GM19043 (cell line): ENCODE measurements at regions not wholly inside any gene's neighbourhood (a gene's known extent, or its start where the extent isn't known, plus 50 kb on each side); places are given as distances from the start of the nearest gene placed in this dataset.

Experiments used
- ATAC-seq: cut with Tn5 transposase; IDR thresholded peaks from one replicate; pipeline ENCODE4 v1.9.1; 2021; ENCODE audit warnings: low read depth; ENCODE audit not compliant: unreplicated experiment

- no peak for ATAC-seq
Measured at GRCh38 chr2:187274146-187274545, 173.9 kb downstream of the CALCRL start.

- no peak for ATAC-seq
Measured at GRCh38 chr2:187272255-187272654, 175.8 kb downstream of the CALCRL start.

- ATAC-seq, result no peak
Measured at GRCh38 chr2:187271825-187272224, 176.2 kb downstream of the CALCRL start.

GRCh38 chr2:187266645-187267044, 181.4 kb downstream of the CALCRL start:
- ATAC-seq, result no peak

GRCh38 chr2:187266147-187266546, 181.9 kb downstream of the CALCRL start:
- ATAC-seq, result no peak

GRCh38 chr2:187264612-187265011, 183.4 kb downstream of the CALCRL start:
- ATAC-seq, result no peak

- no peak for ATAC-seq
Measured at GRCh38 chr2:187263675-187264560, 184.1 kb downstream of the CALCRL start.

GRCh38 chr2:187261705-187262104, 186.3 kb downstream of the CALCRL start:
- ATAC-seq, result no peak

- ATAC-seq, result no peak
Measured at GRCh38 chr2:187252063-187252462, 196.0 kb downstream of the CALCRL start.

- no peak for ATAC-seq
Measured at GRCh38 chr2:187250137-187250536, 197.9 kb downstream of the CALCRL start.

GRCh38 chr2:187233811-187234210, 214.2 kb downstream of the CALCRL start:
- no peak for ATAC-seq

GRCh38 chr2:187232749-187233148, 215.3 kb downstream of the CALCRL start:
- ATAC-seq, result no peak

- ATAC-seq, result no peak
Measured at GRCh38 chr2:187230088-187230487, 218.0 kb downstream of the CALCRL start.

GRCh38 chr2:187228986-187229385, 219.1 kb downstream of the CALCRL start:
- ATAC-seq, result no peak

GRCh38 chr2:187224989-187225388, 223.1 kb downstream of the CALCRL start:
- no peak for ATAC-seq

- no peak for ATAC-seq
Measured at GRCh38 chr2:187220071-187220470, 228.0 kb downstream of the CALCRL start.

- no peak for ATAC-seq
Measured at GRCh38 chr2:187215532-187216240, 232.4 kb downstream of the CALCRL start.

GRCh38 chr2:187214306-187214705, 233.7 kb downstream of the CALCRL start:
- ATAC-seq, result no peak

- no peak for ATAC-seq
Measured at GRCh38 chr2:187213798-187214197, 234.3 kb downstream of the CALCRL start.

- no peak for ATAC-seq
Measured at GRCh38 chr2:187210726-187211125, 237.3 kb downstream of the CALCRL start.

GRCh38 chr2:187208199-187208785, 239.8 kb downstream of the CALCRL start:
- no peak for ATAC-seq
